ENCODE measurements at regions not wholly inside any gene's neighbourhood (a gene's known extent, or its start where the extent isn't known, plus 50 kb on each side); places are given as distances from the start of the nearest gene placed in this dataset.

DNA sequence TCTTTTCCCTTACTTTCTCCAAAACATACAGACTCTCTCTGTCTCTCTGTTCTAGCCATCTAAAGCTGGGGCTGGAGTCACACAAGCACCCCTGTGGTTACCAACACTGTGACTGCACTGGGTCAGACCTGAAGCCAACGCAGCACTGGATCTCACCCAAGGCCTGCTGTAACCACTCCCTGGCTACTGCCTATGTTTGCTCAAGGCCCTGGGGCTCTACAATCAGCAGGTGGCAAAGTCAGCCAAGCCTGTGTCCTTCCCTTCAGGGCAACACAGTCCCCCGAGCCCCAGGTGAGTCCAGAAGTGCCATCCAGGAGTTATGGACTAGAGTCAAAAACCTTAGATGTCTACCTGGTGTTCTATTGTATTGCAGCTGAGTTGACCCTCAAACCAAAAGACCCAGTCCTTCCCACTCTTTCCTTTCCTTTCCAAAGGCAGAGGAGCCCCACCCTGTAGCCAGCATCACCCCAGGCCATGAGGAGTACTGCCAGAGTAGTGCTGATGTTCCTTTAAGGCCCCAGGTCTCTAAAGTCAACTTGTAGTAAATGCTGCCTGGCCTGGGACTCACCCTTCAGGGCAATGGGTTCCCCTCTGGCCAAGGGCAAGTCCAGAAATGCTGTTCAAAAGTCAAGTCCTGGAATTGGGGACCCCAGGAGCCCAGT is 58.8 kb upstream of the RAP2C start:
- WGBS, 2 donors (ENCODE audit: extremely low coverage in 2 of 2, insufficient read length in 2 of 2, insufficient replicate concordance in 1 of 2) = no CpG with 5 or more reads among the region's 2 CpGs
- no peak overlapping the region for H3K9ac ChIP-seq (ENCODE audit: low read depth, low read length, poor library complexity)

DNA sequence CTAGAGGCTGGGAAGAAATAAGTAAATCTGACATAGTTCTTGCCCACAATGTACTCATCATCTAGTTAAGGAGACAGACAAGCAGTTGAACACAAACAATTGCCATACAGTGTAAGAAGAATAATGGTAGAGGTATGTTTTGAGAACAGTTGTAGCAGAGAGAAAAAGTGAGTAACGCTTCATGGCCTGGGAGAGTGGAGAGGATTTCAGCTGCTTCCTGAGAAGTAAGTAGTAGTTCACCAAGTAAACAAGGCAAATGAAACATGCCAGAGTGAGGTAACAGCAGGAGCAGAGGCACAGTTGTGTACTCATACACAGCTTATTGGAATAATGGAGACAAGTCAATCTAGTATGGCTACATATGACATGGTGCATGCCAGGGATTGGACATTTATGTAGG is 53.6 kb upstream of the RAP2C start:
- H2BK5ac ChIP-seq (ENCODE audit: low read length) = no peak overlapping the region
- no peaks in the 10 kb centered on the region for H3K79me1 ChIP-seq (ENCODE audit: low read depth, low read length)
- H3K23ac ChIP-seq (ENCODE audit: low read depth, low read length, poor library complexity) = no peak overlapping the region
- no peak overlapping the region for H3K18ac ChIP-seq (ENCODE audit: low read length)
- no peak overlapping the region for H2BK12ac ChIP-seq (ENCODE audit: low read length)
- no peak overlapping the region for H2AFZ ChIP-seq (ENCODE audit: low read length)
- H3K9me3 ChIP-seq (replicated peaks in 1 of 2; ENCODE audit: control insufficient read depth in 2 of 2, insufficient read depth in 1 of 2, low read depth in 1 of 2, low read length in 2 of 2) = no peaks in the 10 kb centered on the region
- no peak overlapping the region for H4K91ac ChIP-seq (ENCODE audit: low read depth, low read length, poor library complexity)
- no peak for DNase-seq (ENCODE audit: low spot score)
- no peak overlapping the region for H3K27ac ChIP-seq (replicated peaks; ENCODE audit: low read length)
- no peaks in the 10 kb centered on the region for H3K27me3 ChIP-seq (ENCODE audit: control insufficient read depth in 3 of 3, insufficient read depth in 3 of 3, low read depth in 1 of 3, low read length in 3 of 3)
- no peak overlapping the region for H2AK5ac ChIP-seq (ENCODE audit: low read depth, low read length)
- no peaks in the 10 kb centered on the region for H3K36me3 ChIP-seq (replicated peaks in 1 of 2; ENCODE audit: control insufficient read depth in 2 of 2, insufficient read depth in 2 of 2, low read length in 2 of 2)
- no peak overlapping the region for H4K8ac ChIP-seq (ENCODE audit: low read depth, low read length)
- H3K9ac ChIP-seq (ENCODE audit: low read depth, low read length, poor library complexity) = no peak overlapping the region
- no peak overlapping the region for H3K4me2 ChIP-seq (ENCODE audit: insufficient read depth, low read length, poor library complexity, severe bottlenecking)
- H2BK15ac ChIP-seq (ENCODE audit: low read length) = no peak overlapping the region
- H3K4me3 ChIP-seq (ENCODE audit: low read length in 2 of 2) = no peak overlapping the region
- no peak overlapping the region for H2BK120ac ChIP-seq (ENCODE audit: low read depth, low read length)
- H3K4me1 ChIP-seq (ENCODE audit: control insufficient read depth in 2 of 2, insufficient read depth in 1 of 2, low read depth in 1 of 2, low read length in 2 of 2) = no peaks in the 10 kb centered on the region
- WGBS, 2 donors (ENCODE audit: extremely low coverage in 2 of 2, insufficient read length in 2 of 2, insufficient replicate concordance in 1 of 2) = no CpG with 5 or more reads among the region's 1 CpG
- no peak overlapping the region for H3K14ac ChIP-seq (ENCODE audit: low read length)
- H3K4ac ChIP-seq (ENCODE audit: low read length) = no peak overlapping the region

More for the DNA sequence above, 58.8 kb upstream of the RAP2C start:
- no peaks in the 10 kb centered on the region for H3K27me3 ChIP-seq (ENCODE audit: control insufficient read depth in 3 of 3, insufficient read depth in 3 of 3, low read depth in 1 of 3, low read length in 3 of 3)
- H3K27ac ChIP-seq (replicated peaks; ENCODE audit: low read length) = no peak overlapping the region
- no peak overlapping the region for H2AFZ ChIP-seq (ENCODE audit: low read length)
- H2AK5ac ChIP-seq (ENCODE audit: low read depth, low read length) = no peak overlapping the region
- no peak overlapping the region for H3K4me3 ChIP-seq (ENCODE audit: low read length in 2 of 2)
- no peak overlapping the region for H3K14ac ChIP-seq (ENCODE audit: low read length)
- no peaks in the 10 kb centered on the region for H3K9me3 ChIP-seq (replicated peaks in 1 of 2; ENCODE audit: control insufficient read depth in 2 of 2, insufficient read depth in 1 of 2, low read depth in 1 of 2, low read length in 2 of 2)
- no peaks in the 10 kb centered on the region for H3K36me3 ChIP-seq (replicated peaks in 1 of 2; ENCODE audit: control insufficient read depth in 2 of 2, insufficient read depth in 2 of 2, low read length in 2 of 2)
- no peak overlapping the region for H4K8ac ChIP-seq (ENCODE audit: low read depth, low read length)
- no peak for DNase-seq (ENCODE audit: low spot score)
- no peak overlapping the region for H2BK12ac ChIP-seq (ENCODE audit: low read length)
- no peak overlapping the region for H4K91ac ChIP-seq (ENCODE audit: low read depth, low read length, poor library complexity)
- H3K4ac ChIP-seq (ENCODE audit: low read length) = no peak overlapping the region
- H3K4me1 ChIP-seq (ENCODE audit: control insufficient read depth in 2 of 2, insufficient read depth in 1 of 2, low read depth in 1 of 2, low read length in 2 of 2) = no peaks in the 10 kb centered on the region
- no peak overlapping the region for H3K18ac ChIP-seq (ENCODE audit: low read length)
- no peak overlapping the region for H2BK5ac ChIP-seq (ENCODE audit: low read length)
- no peak overlapping the region for H2BK120ac ChIP-seq (ENCODE audit: low read depth, low read length)
- H3K23ac ChIP-seq (ENCODE audit: low read depth, low read length, poor library complexity) = no peak overlapping the region
- no peak overlapping the region for H3K4me2 ChIP-seq (ENCODE audit: insufficient read depth, low read length, poor library complexity, severe bottlenecking)
- H2BK15ac ChIP-seq (ENCODE audit: low read length) = no peak overlapping the region
- no peaks in the 10 kb centered on the region for H3K79me1 ChIP-seq (ENCODE audit: low read depth, low read length)

DNA sequence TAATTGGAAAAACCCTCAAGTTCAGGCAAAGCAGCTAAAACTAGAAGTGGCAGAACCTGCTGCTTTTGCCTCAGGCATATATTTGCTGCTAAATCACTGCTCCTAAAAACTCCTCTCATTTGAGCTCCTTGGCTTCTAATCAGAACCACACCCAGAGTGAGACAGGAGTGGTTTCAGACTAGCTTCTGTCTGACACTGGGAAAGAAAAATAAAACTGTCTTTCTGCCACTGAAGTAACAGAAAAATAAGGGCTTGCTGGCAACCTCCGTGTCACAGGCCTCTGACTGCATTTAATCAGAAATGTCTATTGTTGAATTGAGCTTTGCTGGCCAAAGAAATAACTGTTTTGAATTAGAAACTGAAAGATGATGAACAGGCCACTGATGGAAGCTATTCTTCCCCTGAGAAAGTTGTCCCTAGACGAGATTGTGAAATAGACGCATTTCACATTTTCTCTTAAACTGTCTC is 52.1 kb upstream of the RAP2C start:
- Histone ChIP-seq H4K91ac (ENCODE audit: low read depth, low read length, poor library complexity) (no peak overlapping the region), H3K4ac (ENCODE audit: low read length) (no peak overlapping the region), H3K36me3 (replicated peaks in 1 of 2; ENCODE audit: control insufficient read depth in 2 of 2, insufficient read depth in 2 of 2, low read length in 2 of 2) (no peaks in the 10 kb centered on the region), H3K27me3 (ENCODE audit: control insufficient read depth in 3 of 3, insufficient read depth in 3 of 3, low read depth in 1 of 3, low read length in 3 of 3) (no peaks in the 10 kb centered on the region), H2BK12ac (ENCODE audit: low read length) (no peak overlapping the region), H3K27ac (replicated peaks; ENCODE audit: low read length) (no peak overlapping the region), H3K4me2 (ENCODE audit: insufficient read depth, low read length, poor library complexity, severe bottlenecking) (no peak overlapping the region), H2AK5ac (ENCODE audit: low read depth, low read length) (no peak overlapping the region), H2BK120ac (ENCODE audit: low read depth, low read length) (no peak overlapping the region), H3K18ac (ENCODE audit: low read length) (no peak overlapping the region), H3K14ac (ENCODE audit: low read length) (no peak overlapping the region), H2AFZ (ENCODE audit: low read length) (no peak overlapping the region), H4K8ac (ENCODE audit: low read depth, low read length) (no peak overlapping the region), H3K9me3 (replicated peaks in 1 of 2; ENCODE audit: control insufficient read depth in 2 of 2, insufficient read depth in 1 of 2, low read depth in 1 of 2, low read length in 2 of 2) (no peaks in the 10 kb centered on the region), H3K23ac (ENCODE audit: low read depth, low read length, poor library complexity) (no peak overlapping the region), H3K9ac (ENCODE audit: low read depth, low read length, poor library complexity) (no peak overlapping the region), H3K4me1 (ENCODE audit: control insufficient read depth in 2 of 2, insufficient read depth in 1 of 2, low read depth in 1 of 2, low read length in 2 of 2) (no peaks in the 10 kb centered on the region), H2BK5ac (ENCODE audit: low read length) (no peak overlapping the region), H2BK15ac (ENCODE audit: low read length) (no peak overlapping the region), H3K4me3 (ENCODE audit: low read length in 2 of 2) (no peak overlapping the region), H3K79me1 (ENCODE audit: low read depth, low read length) (no peaks in the 10 kb centered on the region)
- DNase-seq (ENCODE audit: low spot score) = no peak
- WGBS, 2 donors (ENCODE audit: extremely low coverage in 2 of 2, insufficient read length in 2 of 2, insufficient replicate concordance in 1 of 2) = no CpG with 5 or more reads among the region's 3 CpGs

DNA sequence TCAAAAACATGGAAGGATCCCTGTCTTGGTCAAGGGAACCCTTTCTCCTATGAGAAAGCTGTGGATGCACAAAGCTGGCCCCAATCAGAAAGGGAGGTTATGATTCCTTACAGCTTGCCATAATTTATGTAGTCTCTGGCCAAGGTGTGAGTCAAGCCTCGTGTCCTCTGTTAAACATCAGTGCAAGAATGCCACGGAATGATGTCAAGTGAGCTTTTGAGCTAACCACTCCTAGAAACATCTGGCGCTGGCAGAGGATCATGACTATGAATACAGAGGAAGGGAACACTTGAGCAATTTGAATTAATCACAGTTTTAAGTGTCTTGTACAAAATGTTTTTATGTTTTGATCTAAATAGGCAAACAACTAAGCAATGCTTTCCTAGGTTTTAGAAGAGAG is 51.5 kb upstream of the RAP2C start:
- Histone ChIP-seq H2BK120ac (ENCODE audit: low read depth, low read length) (no peak overlapping the region), H3K9ac (ENCODE audit: low read depth, low read length, poor library complexity) (no peak overlapping the region), H3K4me2 (ENCODE audit: insufficient read depth, low read length, poor library complexity, severe bottlenecking) (no peak overlapping the region), H3K18ac (ENCODE audit: low read length) (no peak overlapping the region), H3K36me3 (replicated peaks in 1 of 2; ENCODE audit: control insufficient read depth in 2 of 2, insufficient read depth in 2 of 2, low read length in 2 of 2) (no peaks in the 10 kb centered on the region), H4K8ac (ENCODE audit: low read depth, low read length) (no peak overlapping the region), H3K14ac (ENCODE audit: low read length) (no peak overlapping the region), H2BK5ac (ENCODE audit: low read length) (no peak overlapping the region), H3K4ac (ENCODE audit: low read length) (no peak overlapping the region), H3K23ac (ENCODE audit: low read depth, low read length, poor library complexity) (no peak overlapping the region), H2AK5ac (ENCODE audit: low read depth, low read length) (no peak overlapping the region), H3K4me3 (ENCODE audit: low read length in 2 of 2) (no peak overlapping the region), H3K79me1 (ENCODE audit: low read depth, low read length) (no peaks in the 10 kb centered on the region), H3K4me1 (ENCODE audit: control insufficient read depth in 2 of 2, insufficient read depth in 1 of 2, low read depth in 1 of 2, low read length in 2 of 2) (no peaks in the 10 kb centered on the region), H3K9me3 (replicated peaks in 1 of 2; ENCODE audit: control insufficient read depth in 2 of 2, insufficient read depth in 1 of 2, low read depth in 1 of 2, low read length in 2 of 2) (no peaks in the 10 kb centered on the region), H3K27ac (replicated peaks; ENCODE audit: low read length) (no peak overlapping the region), H3K27me3 (ENCODE audit: control insufficient read depth in 3 of 3, insufficient read depth in 3 of 3, low read depth in 1 of 3, low read length in 3 of 3) (no peaks in the 10 kb centered on the region), H2BK15ac (ENCODE audit: low read length) (no peak overlapping the region), H2BK12ac (ENCODE audit: low read length) (no peak overlapping the region), H4K91ac (ENCODE audit: low read depth, low read length, poor library complexity) (no peak overlapping the region), H2AFZ (ENCODE audit: low read length) (no peak overlapping the region)
- WGBS, 2 donors (ENCODE audit: extremely low coverage in 2 of 2, insufficient read length in 2 of 2, insufficient replicate concordance in 1 of 2) = no CpG with 5 or more reads among the region's 3 CpGs
- DNase-seq (ENCODE audit: low spot score) = no peak
